ENCODE measurements at regions not wholly inside any gene's neighbourhood (a gene's known extent, or its start where the extent isn't known, plus 50 kb on each side); places are given as distances from the start of the nearest gene placed in this dataset.

DNA sequence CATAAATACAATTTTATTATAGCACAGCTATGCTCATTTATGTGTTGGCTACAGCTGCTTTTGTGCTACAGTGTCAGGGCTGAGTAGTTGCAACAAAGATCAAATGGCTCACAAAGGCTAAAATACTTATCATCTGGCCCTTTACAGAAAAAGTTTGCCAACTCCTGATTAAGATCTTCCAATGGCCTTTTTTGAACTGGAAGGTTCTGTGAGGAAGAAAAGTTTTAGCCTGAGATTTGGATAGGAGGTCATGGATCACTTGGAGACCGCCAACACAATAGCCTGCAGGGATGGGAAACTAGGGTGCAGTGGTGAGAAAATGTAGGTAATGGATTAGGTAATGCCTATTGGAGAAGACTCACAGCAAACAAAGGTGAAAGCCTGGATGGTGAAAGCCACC, 169.8 kb downstream of the NOC3L start:
- no peak for DNase-seq (ENCODE audit: low read depth in 2 of 2)

DNA sequence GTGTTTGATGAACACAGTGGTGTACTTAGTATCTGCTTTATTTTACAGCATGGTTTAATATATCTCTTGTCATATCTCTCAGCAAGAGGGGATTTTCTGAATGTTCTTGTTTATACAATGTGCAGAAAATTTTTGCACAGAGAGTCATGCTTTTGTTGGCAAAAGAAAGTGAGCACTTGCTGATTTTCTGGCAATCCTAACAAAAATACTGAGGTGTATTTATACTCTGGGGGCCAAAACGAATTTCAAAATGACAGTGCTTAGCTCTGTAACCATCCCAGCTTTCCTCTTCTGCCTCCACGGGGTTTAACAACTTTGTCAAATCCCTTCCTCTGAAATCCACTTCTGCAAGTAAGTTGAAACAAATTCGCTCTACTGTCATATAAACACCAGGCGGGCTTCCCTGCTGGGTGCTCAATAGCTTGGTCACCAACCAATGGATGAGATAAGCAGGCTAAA, 169.2 kb downstream of the NOC3L start:
- DNase-seq (ENCODE audit: low read depth in 2 of 2) = no peak

GRCh38 chr10:94194256-94194655, 168.5 kb downstream of the NOC3L start:
- no peak for DNase-seq (ENCODE audit: low read depth in 2 of 2)

DNA sequence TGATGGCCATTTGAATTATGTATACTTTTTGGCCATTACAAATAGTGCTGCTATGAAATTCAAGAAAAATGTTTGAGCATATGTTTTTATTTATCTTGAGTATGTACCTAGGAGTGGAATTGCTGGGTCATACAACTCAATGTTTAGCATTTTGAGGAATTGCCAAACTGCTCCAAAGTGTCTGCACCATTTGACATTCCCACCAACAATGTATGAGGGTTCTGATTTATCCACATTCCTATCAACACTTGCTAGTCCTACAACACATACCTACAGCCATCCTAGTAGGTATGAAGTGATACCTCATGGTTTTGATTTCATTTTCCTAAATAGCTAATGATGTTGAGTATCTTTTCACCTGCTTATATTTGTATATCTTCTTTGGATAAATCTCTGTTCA, 165.5 kb downstream of the NOC3L start:
- DNase-seq (ENCODE audit: low read depth in 2 of 2) = no peak

DNA sequence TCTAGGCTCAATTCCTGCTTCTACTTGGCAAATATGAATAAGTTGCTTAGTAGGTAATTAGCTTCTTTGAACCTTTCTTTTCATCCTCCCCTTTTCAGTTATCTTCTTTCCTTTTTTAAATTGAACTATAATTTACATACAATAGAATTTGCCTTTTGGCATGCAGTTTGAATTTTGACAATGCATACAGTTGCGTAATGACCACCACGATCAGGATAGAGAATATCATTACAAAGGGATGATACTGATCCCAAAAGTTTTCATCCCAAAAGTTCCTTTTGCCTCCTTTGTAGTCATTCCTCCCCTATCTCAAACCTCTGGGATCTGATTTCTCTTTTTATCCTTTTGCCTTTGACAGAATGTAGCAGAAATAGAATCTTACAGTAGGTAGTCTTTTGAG, 164.4 kb downstream of the NOC3L start:
- no peak for DNase-seq (ENCODE audit: low read depth in 2 of 2)

DNA sequence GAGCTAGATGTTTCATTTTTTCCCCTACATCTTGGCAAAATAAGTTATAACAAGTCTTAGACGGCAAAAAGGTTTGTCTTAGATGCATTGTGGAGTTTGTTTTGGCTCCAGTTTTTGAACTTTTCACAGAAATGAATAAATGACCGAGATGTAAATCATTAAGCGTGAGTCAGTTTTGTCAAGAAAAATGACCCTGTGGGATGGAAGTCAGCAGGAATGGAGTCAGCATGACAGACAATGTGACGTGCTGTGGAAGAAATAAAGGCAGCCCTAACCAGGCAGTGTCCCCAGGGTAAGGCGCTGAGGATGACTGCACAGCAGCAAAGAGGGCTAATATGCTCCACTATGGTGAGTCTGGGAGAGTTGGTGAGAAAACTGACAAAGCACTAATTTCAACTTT, 163.2 kb downstream of the NOC3L start:
- no peak for DNase-seq (ENCODE audit: low read depth in 2 of 2)

GRCh38 chr10:94200146-94200837, 162.4 kb downstream of the NOC3L start:
- no peak for DNase-seq (ENCODE audit: low read depth in 2 of 2)

- DNase-seq (ENCODE audit: low read depth in 2 of 2) = no peak
Observed at GRCh38 chr10:94205396-94205831, 157.3 kb downstream of the NOC3L start.

DNA sequence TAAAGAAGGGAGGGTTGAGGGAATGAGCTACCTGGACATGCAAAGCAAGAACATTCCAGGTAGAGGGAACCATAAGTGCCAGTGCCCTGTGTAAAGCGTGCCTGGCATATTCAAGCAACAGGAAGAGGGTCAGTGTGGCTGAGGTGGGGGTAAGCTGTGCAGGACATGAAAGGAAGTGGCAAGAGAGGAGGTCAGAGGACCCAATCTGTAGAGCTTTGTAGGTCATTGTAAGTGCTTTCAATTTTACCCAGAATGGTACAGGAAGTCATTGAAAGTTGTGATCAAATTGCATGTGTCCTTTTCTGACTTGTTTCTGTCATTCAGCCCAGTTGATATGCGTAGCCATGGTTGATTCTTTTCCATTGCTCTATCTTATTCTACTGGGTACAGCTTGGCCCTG, 156.6 kb downstream of the NOC3L start:
- DNase-seq (ENCODE audit: low read depth in 2 of 2) = no peak

GRCh38 chr10:94208315-94208714, 154.4 kb downstream of the NOC3L start:
- DNase-seq (ENCODE audit: low read depth in 2 of 2) = no peak

- DNase-seq (ENCODE audit: low read depth in 2 of 2) = no peak
Observed at GRCh38 chr10:94210440-94211168, 152.1 kb downstream of the NOC3L start.

DNA sequence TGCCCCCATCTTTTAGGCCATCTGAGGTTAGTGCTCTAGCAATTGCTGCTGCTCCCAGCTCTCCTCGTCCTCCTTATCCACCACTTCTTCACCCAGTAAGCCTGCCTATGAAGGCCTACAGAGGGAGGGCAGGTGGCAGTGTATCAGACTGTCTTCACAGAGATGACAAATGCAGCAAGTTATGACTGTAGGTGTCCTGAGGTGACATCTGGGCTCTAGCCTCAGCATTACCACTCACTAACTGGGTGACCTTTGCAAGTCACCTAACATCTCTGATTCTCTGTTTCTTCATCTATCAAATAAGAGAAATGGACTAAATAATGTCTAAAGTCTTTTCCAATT, 151.6 kb downstream of the NOC3L start:
- no peak for DNase-seq (ENCODE audit: low read depth in 2 of 2)

GRCh38 chr10:94213001-94213530, 149.7 kb downstream of the NOC3L start:
- no peak for DNase-seq (ENCODE audit: low read depth in 2 of 2)

DNA sequence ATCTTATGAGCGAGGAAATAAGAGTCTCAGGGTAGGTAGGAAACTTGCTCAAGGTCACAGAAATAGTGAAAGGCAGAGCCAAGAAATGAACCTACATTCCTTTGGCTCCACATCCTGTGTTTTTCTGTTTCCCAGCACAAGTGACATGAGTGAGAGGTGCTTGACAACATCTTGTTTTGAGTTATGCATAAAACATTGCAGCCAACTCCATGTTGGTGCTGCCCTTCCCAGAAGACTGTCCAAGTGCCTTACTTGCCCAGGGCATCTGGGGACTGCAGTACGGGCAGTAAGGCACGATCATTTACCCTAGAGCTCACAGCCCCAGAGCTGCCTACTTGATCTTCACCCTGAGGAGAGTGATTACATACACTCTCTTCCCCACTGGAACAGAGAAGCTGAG, 148.8 kb downstream of the NOC3L start:
- DNase-seq (ENCODE audit: low read depth in 2 of 2) = no peak

DNA sequence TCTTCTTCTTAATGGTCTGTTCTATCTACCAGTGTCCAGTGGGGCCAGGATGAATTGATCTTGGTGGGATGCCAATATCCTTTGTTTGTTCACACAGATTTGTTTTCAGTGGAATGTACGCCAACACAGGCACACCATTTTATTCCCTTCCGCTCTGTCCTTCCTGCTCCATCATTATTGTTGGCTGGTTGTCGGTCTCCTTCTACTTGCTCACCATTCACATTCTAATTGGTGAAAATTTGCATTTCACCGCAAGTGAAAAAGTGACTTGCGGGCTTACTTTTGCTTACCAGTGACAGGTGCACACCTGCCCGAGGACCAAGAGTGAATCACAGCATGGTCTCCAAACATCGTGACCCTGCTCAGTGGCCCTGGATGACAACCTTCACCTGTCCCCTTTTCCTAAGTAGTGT, 148.3 kb downstream of the NOC3L start:
- no peak for DNase-seq (ENCODE audit: low read depth in 2 of 2)

- no peak for DNase-seq (ENCODE audit: low read depth in 2 of 2)
Observed at GRCh38 chr10:94216201-94216600, 146.5 kb downstream of the NOC3L start.

- DNase-seq (ENCODE audit: low read depth in 2 of 2) = no peak
Observed at GRCh38 chr10:94217411-94217810, 145.3 kb downstream of the NOC3L start.

- no peak for DNase-seq (ENCODE audit: low read depth in 2 of 2)
Observed at GRCh38 chr10:94218493-94219183, 144.1 kb downstream of the NOC3L start.

DNA sequence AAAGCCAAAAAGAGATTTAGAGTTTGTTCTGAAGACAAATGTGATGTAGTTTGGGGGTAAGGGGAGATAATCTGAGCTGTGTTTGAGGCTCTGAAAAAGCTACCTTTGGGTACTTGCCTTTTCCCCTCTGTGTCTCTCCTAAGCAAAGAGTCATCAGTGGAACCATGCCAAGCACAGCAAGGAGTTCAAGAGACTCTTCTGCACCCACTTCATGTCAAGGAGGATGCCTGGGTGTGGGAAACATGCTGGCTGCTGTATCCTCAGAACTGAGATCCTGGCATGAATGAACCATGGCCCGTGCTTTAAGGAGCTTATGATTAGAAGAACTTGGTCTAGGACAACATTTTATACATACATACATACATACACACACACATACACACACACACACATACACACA, 142.9 kb downstream of the NOC3L start:
- DNase-seq (ENCODE audit: low read depth in 2 of 2) = no peak

GRCh38 chr10:94220717-94221116, 142.0 kb downstream of the NOC3L start:
- no peak for DNase-seq (ENCODE audit: low read depth in 2 of 2)

DNA sequence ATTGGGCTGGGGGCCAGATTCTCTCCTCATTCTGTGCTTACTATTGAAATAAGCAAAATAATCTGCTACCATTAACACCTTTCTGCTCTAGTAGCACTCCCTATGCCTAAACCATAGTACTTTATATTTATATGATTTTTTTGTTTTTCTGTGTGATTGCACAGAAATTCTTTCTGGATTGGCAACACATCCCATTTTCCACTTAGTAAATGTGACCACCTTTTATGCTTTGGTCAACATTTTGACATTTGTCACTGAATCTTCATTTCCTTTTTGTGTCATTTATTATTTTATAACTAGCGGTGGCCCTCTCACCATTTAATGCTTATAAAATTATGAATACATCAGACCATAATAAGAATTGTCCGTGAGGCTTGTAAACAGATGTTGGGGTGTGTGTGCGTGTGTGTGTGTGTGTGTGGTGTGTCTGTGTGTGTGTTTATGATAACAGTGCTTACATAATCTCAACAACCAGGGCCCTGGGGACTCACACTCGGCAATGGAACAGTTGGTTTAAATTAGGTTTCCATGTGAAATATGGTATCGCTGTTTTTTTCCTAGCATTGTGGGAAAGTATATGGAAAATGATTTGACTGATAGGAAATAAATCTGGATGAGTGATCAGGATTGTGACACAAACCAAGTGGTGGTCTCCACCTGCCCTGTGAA, 138.9 kb downstream of the NOC3L start:
- no peak for DNase-seq (ENCODE audit: low read depth in 2 of 2)

- DNase-seq (ENCODE audit: low read depth in 2 of 2) = no peak
Observed at GRCh38 chr10:94224656-94225055, 138.1 kb downstream of the NOC3L start.

All from activated CD8-positive, alpha-beta memory T cell treated with anti-CD3 and anti-CD28 coated beads for 4 hours (primary cell).